ENCODE measurements at regions not wholly inside any gene's neighbourhood (a gene's known extent, or its start where the extent isn't known, plus 50 kb on each side); places are given as distances from the start of the nearest gene placed in this dataset.

GRCh38 chr12:24561882-24562770 lies 386.8 kb downstream of the BCAT1 start:
- no peak for TF ChIP-seq POLR2AphosphoS5 (IDR thresholded peaks at IDR 0.05; ENCODE audit: low read depth, low read length)
- no peak for TF ChIP-seq TAF1 (IDR thresholded peaks at IDR 0.05; ENCODE audit: borderline replicate concordance, low read depth, low read length)
- no peak for TF ChIP-seq POLR2A (IDR thresholded peaks at IDR 0.05; ENCODE audit: low read depth, low read length)

All from GM12892 (cell line).